WTC11 (cell line): ENCODE measurements at regions not wholly inside any gene's neighbourhood (a gene's known extent, or its start where the extent isn't known, plus 50 kb on each side); places are given as distances from the start of the nearest gene placed in this dataset.

Source experiments
- ATAC-seq: fragments of 200-7000 bp; cut with Tn5 transposase; 2 replicates; pipeline ENCODE4 v1.10.0; 2021; ENCODE audit warnings: mild to moderate bottlenecking, moderate library complexity
- CTCF ChIA-PET: fragments of 300-600 bp; sonication (Branson Sonifier 250); formaldehyde crosslinking; loops from one replicate; lab custom pipeline; 2021; ENCODE audit warnings: antibody characterized with exemption; lab: Charles Lee
- POLR2A ChIA-PET: fragments of 350-600 bp; sonication (Branson Sonifier 250); formaldehyde crosslinking; loops from one replicate; lab custom pipeline; 2021; ENCODE audit warnings: antibody characterized with exemption; lab: Charles Lee
- DNase-seq: peaks from one replicate; pipeline ENCODE4 v3.0.0; 2021; ENCODE audit warnings: low spot score
- H3K27ac Mint-ChIP-seq: 2 replicates; pipeline ENCODE4 v1.8.0; 2021; ENCODE audit warnings: mixed read lengths
- H3K27me3 Mint-ChIP-seq: 2 replicates; pipeline ENCODE4 v1.8.0; 2021; ENCODE audit warnings: low read depth, mild to moderate bottlenecking, moderate library complexity, mixed read lengths
- H3K36me3 Mint-ChIP-seq: 2 replicates; pipeline ENCODE4 v1.8.0; 2021; ENCODE audit warnings: mixed read lengths
- H3K4me1 Mint-ChIP-seq: 2 replicates; pipeline ENCODE4 v1.8.0; 2022; ENCODE audit warnings: mixed read lengths
- H3K4me3 Mint-ChIP-seq: 2 replicates; pipeline ENCODE4 v1.8.0; 2021; ENCODE audit warnings: mild to moderate bottlenecking, moderate library complexity, mixed read lengths
- H3K9me3 Mint-ChIP-seq: 2 replicates; pipeline ENCODE4 v1.8.0; 2021; ENCODE audit warnings: mixed read lengths
- ARID4B ChIP-seq: sonication (generic); formaldehyde crosslinking; IDR thresholded peaks from 2 replicates; pipeline ENCODE4 v1.8.0; 2023; ENCODE audit warnings: missing genetic modification reagents, mild to moderate bottlenecking, borderline replicate concordance
- ATF1 ChIP-seq: sonication (generic); formaldehyde crosslinking; IDR thresholded peaks from 2 replicates; pipeline ENCODE4 v1.8.1; 2023; ENCODE audit warnings: mild to moderate bottlenecking, moderate library complexity, missing genetic modification reagents
- ATF3 ChIP-seq: sonication (generic); formaldehyde crosslinking; conservative IDR thresholded peaks from 2 replicates; pipeline ENCODE4 v1.8.1; 2022; ENCODE audit warnings: mild to moderate bottlenecking, missing genetic modification reagents
- CREB1 ChIP-seq: sonication (generic); formaldehyde crosslinking; IDR thresholded peaks from 2 replicates; pipeline ENCODE4 v1.8.0; 2023; ENCODE audit warnings: mild to moderate bottlenecking, missing genetic modification reagents
- E2F4 ChIP-seq: sonication (generic); formaldehyde crosslinking; IDR thresholded peaks from 2 replicates; pipeline ENCODE4 v1.8.1; 2022; ENCODE audit warnings: low read depth, mild to moderate bottlenecking, moderate library complexity, missing genetic modification reagents, borderline replicate concordance
- E2F5 ChIP-seq: sonication (generic); formaldehyde crosslinking; IDR thresholded peaks from 2 replicates; pipeline ENCODE4 v1.8.1; 2022; ENCODE audit warnings: mild to moderate bottlenecking, moderate library complexity, missing genetic modification reagents
- ELF4 ChIP-seq: sonication (generic); formaldehyde crosslinking; IDR thresholded peaks from 2 replicates; pipeline ENCODE4 v1.8.1; 2022; ENCODE audit warnings: low read depth, mild to moderate bottlenecking, moderate library complexity, missing genetic modification reagents
- ESRRA ChIP-seq: sonication (generic); formaldehyde crosslinking; IDR thresholded peaks from 2 replicates; pipeline ENCODE4 v1.8.1; 2022; ENCODE audit warnings: mild to moderate bottlenecking, missing genetic modification reagents, borderline replicate concordance
- ETV6 ChIP-seq: sonication (generic); formaldehyde crosslinking; IDR thresholded peaks from 2 replicates; pipeline ENCODE4 v1.8.1; 2022; ENCODE audit warnings: mild to moderate bottlenecking, missing genetic modification reagents
- HMGA2 ChIP-seq: fragments of 250-450 bp; sonication (Bioruptor Pico); IDR thresholded peaks from 2 replicates; pipeline ENCODE4 v1.4.0; 2021; ENCODE audit warnings: mild to moderate bottlenecking, moderate library complexity
- NFATC4 ChIP-seq: fragments of 250-450 bp; sonication (Bioruptor Pico); IDR thresholded peaks from 2 replicates; pipeline ENCODE4 v1.9.0; 2021; ENCODE audit warnings: mild to moderate bottlenecking
- NFE2L1 ChIP-seq: sonication (generic); formaldehyde crosslinking; IDR thresholded peaks from 2 replicates; pipeline ENCODE4 v1.8.1; 2023; ENCODE audit warnings: missing genetic modification reagents
- PRDM15 ChIP-seq: sonication (generic); formaldehyde crosslinking; IDR thresholded peaks from 2 replicates; pipeline ENCODE4 v1.8.0; 2022; ENCODE audit warnings: missing genetic modification reagents
- PRRX2 ChIP-seq: fragments of 250-450 bp; sonication (Bioruptor Pico); IDR thresholded peaks from 2 replicates; pipeline ENCODE4 v1.8.0; 2021; ENCODE audit warnings: mild to moderate bottlenecking
- RELA ChIP-seq: sonication (generic); formaldehyde crosslinking; IDR thresholded peaks from 2 replicates; pipeline ENCODE4 v1.8.1; 2022; ENCODE audit warnings: missing genetic modification reagents, mild to moderate bottlenecking, borderline replicate concordance
- ZNF121 ChIP-seq: sonication (generic); formaldehyde crosslinking; IDR thresholded peaks from 2 replicates; pipeline ENCODE4 v1.8.0; 2023; ENCODE audit warnings: missing genetic modification reagents
- ZNF232 ChIP-seq: sonication (generic); formaldehyde crosslinking; IDR thresholded peaks from 2 replicates; pipeline ENCODE4 v1.8.0; 2022; ENCODE audit warnings: mild to moderate bottlenecking, missing genetic modification reagents
- ZNF396 ChIP-seq: fragments of 250-450 bp; sonication (Bioruptor Pico); IDR thresholded peaks from 2 replicates; pipeline ENCODE4 v1.8.0; 2021; ENCODE audit warnings: mild to moderate bottlenecking, moderate library complexity, borderline replicate concordance
- ZNF423 ChIP-seq: fragments of 250-450 bp; sonication (Bioruptor Pico); IDR thresholded peaks from 2 replicates; pipeline ENCODE4 v2.1.2; 2022; ENCODE audit warnings: mild to moderate bottlenecking, moderate library complexity
- ZNF671 ChIP-seq: fragments of 250-450 bp; sonication (Bioruptor Pico); IDR thresholded peaks from 2 replicates; pipeline ENCODE4 v1.8.0; 2021; ENCODE audit warnings: mild to moderate bottlenecking

GRCh38 chr4:173910891-173911290, 372.6 kb downstream of the FBXO8 start (continued):
- TF ChIP-seq ZNF396 (no peak), HMGA2 (CRISPR knock-in tag) (no peak), PRDM15 (CRISPR knock-in tag) (no peak)

- TF ChIP-seq ETV6 (CRISPR knock-in tag), result no peak
- TF ChIP-seq CREB1 (CRISPR knock-in tag), result no peak
- TF ChIP-seq RELA, result no peak
- TF ChIP-seq ELF4 (CRISPR knock-in tag), result no peak
- TF ChIP-seq ATF1 (CRISPR knock-in tag), result no peak
- TF ChIP-seq ATF3 (CRISPR knock-in tag), result no peak
- no peak for TF ChIP-seq E2F4
- no peak for TF ChIP-seq ZNF671 (CRISPR knock-in tag)
- TF ChIP-seq, all 79 proteins: peak for 0
- DNase-seq (no peak), ATAC-seq (no peak)
- Mint-ChIP-seq H3K27ac (no peak overlapping the region), H3K4me1 (no peaks in the 10 kb centered on the region), H3K36me3 (no peaks in the 10 kb centered on the region), H3K4me3 (no peak overlapping the region), H3K27me3 (no peaks in the 10 kb centered on the region), H3K9me3 (no peaks in the 10 kb centered on the region)
- POLR2A ChIA-PET, result no interaction called here
- CTCF ChIA-PET, result no interaction called here
These were observed 374.2 kb downstream of the FBXO8 start for GRCh38 chr4:173909294-173909693.

- TF ChIP-seq ARID4B (CRISPR knock-in tag), result no peak
- no peak for TF ChIP-seq NFE2L1 (CRISPR knock-in tag)
- TF ChIP-seq ESRRA (CRISPR knock-in tag), result no peak
- no peak for TF ChIP-seq PRDM15 (CRISPR knock-in tag)
- no peak for TF ChIP-seq ZNF232 (CRISPR knock-in tag)
- no peak for TF ChIP-seq ZNF121 (CRISPR knock-in tag)
- no peak for TF ChIP-seq NFATC4 (CRISPR knock-in tag)
- no peak for TF ChIP-seq ZNF423 (CRISPR knock-in tag)
- no peak for TF ChIP-seq E2F5 (CRISPR knock-in tag)
- no peak for TF ChIP-seq PRRX2
- no peak for TF ChIP-seq RELA
These were observed 369.8 kb upstream of the HAND2 start for GRCh38 chr4:173899813-173900212.

More at GRCh38 chr4:173899813-173900212, 369.8 kb upstream of the HAND2 start:
- Mint-ChIP-seq H3K36me3 (no peaks in the 10 kb centered on the region), H3K27ac (no peak overlapping the region), H3K4me3 (no peak overlapping the region), H3K27me3 (no peaks in the 10 kb centered on the region), H3K9me3 (no peaks in the 10 kb centered on the region), H3K4me1 (no peaks in the 10 kb centered on the region)
- ChIA-PET POLR2A (no interaction called here), CTCF (no interaction called here)
- DNase-seq (no peak), ATAC-seq (no peak)
